SJCRH30 (cell line): ENCODE measurements at regions not wholly inside any gene's neighbourhood (a gene's known extent, or its start where the extent isn't known, plus 50 kb on each side); places are given as distances from the start of the nearest gene placed in this dataset.

Source experiments
- DNase-seq, 2 experiments: peaks; one replicate each; pipeline ENCODE4 v3.0.0-alpha.2; 2015 to 2020
- H3K27ac ChIP-seq: fragments of 250-450 bp; sonication (Bioruptor Pico); 2 replicates; pipeline ENCODE4 v1.5.1; 2020; ENCODE audit warnings: mild to moderate bottlenecking, moderate library complexity
- H3K27me3 ChIP-seq: fragments of 250-450 bp; sonication (Bioruptor Pico); 2 replicates; pipeline ENCODE4 v1.5.1; 2020; ENCODE audit warnings: mild to moderate bottlenecking, moderate library complexity
- H3K36me3 ChIP-seq: fragments of 250-450 bp; sonication (Bioruptor Pico); 2 replicates; pipeline ENCODE4 v1.5.1; 2020; ENCODE audit warnings: mild to moderate bottlenecking, moderate library complexity
- H3K4me1 ChIP-seq: fragments of 250-450 bp; sonication (Bioruptor Pico); 2 replicates; pipeline ENCODE4 v1.5.1; 2020; ENCODE audit warnings: mild to moderate bottlenecking, moderate library complexity
- H3K4me3 ChIP-seq: fragments of 250-450 bp; sonication (Bioruptor Pico); 2 replicates; pipeline ENCODE4 v1.5.1; 2020; ENCODE audit warnings: mild to moderate bottlenecking, moderate library complexity
- H3K9me3 ChIP-seq: fragments of 250-450 bp; sonication (Bioruptor Pico); replicated peaks from 2 replicates; pipeline ENCODE4 v1.5.1; 2020; ENCODE audit warnings: mild to moderate bottlenecking, moderate library complexity

GRCh38 chr3:98259-98654 is 98.3 kb upstream of the CHL1 start:
- no peak overlapping the region for H3K27ac ChIP-seq
- DNase-seq, result no peak
- no peaks in the 10 kb centered on the region for H3K9me3 ChIP-seq

GRCh38 chr3:99506-99905 is 97.1 kb upstream of the CHL1 start:
- peak in 1 of 2 experiments; percentile 13 for DNase-seq
- Histone ChIP-seq H3K27ac (no peak overlapping the region), H3K36me3 (no peaks in the 10 kb centered on the region), H3K4me3 (no peak overlapping the region), H3K27me3 (no peaks in the 10 kb centered on the region), H3K4me1 (no peaks in the 10 kb centered on the region), H3K9me3 (no peaks in the 10 kb centered on the region)

More at GRCh38 chr3:98259-98654, 98.3 kb upstream of the CHL1 start:
- H3K36me3 ChIP-seq, result no peaks in the 10 kb centered on the region
- H3K4me3 ChIP-seq, result no peak overlapping the region
- no peaks in the 10 kb centered on the region for H3K4me1 ChIP-seq
- H3K27me3 ChIP-seq, result no peaks in the 10 kb centered on the region

GRCh38 chr3:102484-102883 is 94.1 kb upstream of the CHL1 start:
- H3K4me3 ChIP-seq, result no peak overlapping the region
- no peaks in the 10 kb centered on the region for H3K4me1 ChIP-seq
- no peaks in the 10 kb centered on the region for H3K36me3 ChIP-seq
- H3K27ac ChIP-seq, result no peak overlapping the region
- no peak for DNase-seq
- H3K9me3 ChIP-seq, result no peaks in the 10 kb centered on the region
- H3K27me3 ChIP-seq, result no peaks in the 10 kb centered on the region

GRCh38 chr3:103991-104390 is 92.6 kb upstream of the CHL1 start:
- Histone ChIP-seq H3K27ac (no peak overlapping the region), H3K4me1 (no peaks in the 10 kb centered on the region), H3K36me3 (no peaks in the 10 kb centered on the region), H3K9me3 (no peaks in the 10 kb centered on the region), H3K27me3 (no peaks in the 10 kb centered on the region), H3K4me3 (no peak overlapping the region)
- no peak for DNase-seq

GRCh38 chr3:105585-105984 is 91.0 kb upstream of the CHL1 start:
- no peaks in the 10 kb centered on the region for H3K27me3 ChIP-seq
- DNase-seq, result no peak
- no peaks in the 10 kb centered on the region for H3K9me3 ChIP-seq
- H3K4me1 ChIP-seq, result no peaks in the 10 kb centered on the region
- no peak overlapping the region for H3K27ac ChIP-seq
- H3K36me3 ChIP-seq, result no peaks in the 10 kb centered on the region
- H3K4me3 ChIP-seq, result no peak overlapping the region

GRCh38 chr3:106619-107018 is 89.9 kb upstream of the CHL1 start:
- Histone ChIP-seq H3K27me3 (no peaks in the 10 kb centered on the region), H3K4me3 (no peak overlapping the region), H3K27ac (no peak overlapping the region), H3K36me3 (no peaks in the 10 kb centered on the region), H3K4me1 (no peaks in the 10 kb centered on the region), H3K9me3 (no peaks in the 10 kb centered on the region)
- no peak for DNase-seq

GRCh38 chr3:111143-112069 is 85.2 kb upstream of the CHL1 start:
- no peaks in the 10 kb centered on the region for H3K36me3 ChIP-seq
- H3K4me1 ChIP-seq, result no peaks in the 10 kb centered on the region
- no peak overlapping the region for H3K4me3 ChIP-seq
- H3K27me3 ChIP-seq, result no peaks in the 10 kb centered on the region
- no peaks in the 10 kb centered on the region for H3K9me3 ChIP-seq
- no peak for DNase-seq
- H3K27ac ChIP-seq, result no peak overlapping the region

GRCh38 chr3:112773-113172 is 83.8 kb upstream of the CHL1 start:
- Histone ChIP-seq H3K9me3 (no peaks in the 10 kb centered on the region), H3K4me1 (no peaks in the 10 kb centered on the region), H3K4me3 (no peak overlapping the region), H3K27me3 (no peaks in the 10 kb centered on the region), H3K36me3 (no peaks in the 10 kb centered on the region), H3K27ac (no peak overlapping the region)
- DNase-seq, result no peak

GRCh38 chr3:118666-119065 is 77.9 kb upstream of the CHL1 start:
- no peak overlapping the region for H3K4me3 ChIP-seq
- no peak overlapping the region for H3K27ac ChIP-seq
- no peaks in the 10 kb centered on the region for H3K9me3 ChIP-seq
- H3K27me3 ChIP-seq, result no peaks in the 10 kb centered on the region
- no peaks in the 10 kb centered on the region for H3K36me3 ChIP-seq
- no peaks in the 10 kb centered on the region for H3K4me1 ChIP-seq
- no peak for DNase-seq

- H3K27ac ChIP-seq, result no peak overlapping the region
- H3K9me3 ChIP-seq, result no peaks in the 10 kb centered on the region
- no peak for DNase-seq
- no peaks in the 10 kb centered on the region for H3K36me3 ChIP-seq
- no peaks in the 10 kb centered on the region for H3K4me1 ChIP-seq
- no peak overlapping the region for H3K4me3 ChIP-seq
- no peaks in the 10 kb centered on the region for H3K27me3 ChIP-seq
Observed at GRCh38 chr3:123341-123740, 73.2 kb upstream of the CHL1 start.

GRCh38 chr3:124557-125179 is 71.9 kb upstream of the CHL1 start:
- Histone ChIP-seq H3K9me3 (no peaks in the 10 kb centered on the region), H3K4me3 (no peak overlapping the region), H3K27ac (no peak overlapping the region), H3K4me1 (no peaks in the 10 kb centered on the region), H3K36me3 (no peaks in the 10 kb centered on the region), H3K27me3 (no peaks in the 10 kb centered on the region)
- no peak for DNase-seq

- H3K27me3 ChIP-seq, result no peaks in the 10 kb centered on the region
- no peak overlapping the region for H3K4me3 ChIP-seq
- H3K9me3 ChIP-seq, result no peaks in the 10 kb centered on the region
- no peak overlapping the region for H3K27ac ChIP-seq
- no peaks in the 10 kb centered on the region for H3K36me3 ChIP-seq
- no peak for DNase-seq
- no peaks in the 10 kb centered on the region for H3K4me1 ChIP-seq
Observed at GRCh38 chr3:128515-129172, 67.9 kb upstream of the CHL1 start.

- Histone ChIP-seq H3K27me3 (no peaks in the 10 kb centered on the region), H3K4me3 (no peak overlapping the region), H3K36me3 (no peaks in the 10 kb centered on the region), H3K9me3 (no peaks in the 10 kb centered on the region), H3K27ac (no peak overlapping the region), H3K4me1 (no peaks in the 10 kb centered on the region)
- no peak for DNase-seq
Observed at GRCh38 chr3:131151-131888, 65.2 kb upstream of the CHL1 start.

- DNase-seq, result no peak
- H3K4me1 ChIP-seq, result no peaks in the 10 kb centered on the region
- H3K36me3 ChIP-seq, result no peaks in the 10 kb centered on the region
- no peak overlapping the region for H3K4me3 ChIP-seq
- H3K27me3 ChIP-seq, result no peaks in the 10 kb centered on the region
- no peaks in the 10 kb centered on the region for H3K9me3 ChIP-seq
- no peak overlapping the region for H3K27ac ChIP-seq
Observed at GRCh38 chr3:132378-132777, 64.2 kb upstream of the CHL1 start.

- Histone ChIP-seq H3K36me3 (no peaks in the 10 kb centered on the region), H3K27ac (no peak overlapping the region), H3K27me3 (no peaks in the 10 kb centered on the region), H3K4me1 (no peaks in the 10 kb centered on the region), H3K4me3 (no peak overlapping the region), H3K9me3 (no peaks in the 10 kb centered on the region)
- DNase-seq, result no peak
Observed at GRCh38 chr3:132904-133303, 63.7 kb upstream of the CHL1 start.
